Tibial artery (tissue), 4 donors: ENCODE measurements at regions not wholly inside any gene's neighbourhood (a gene's known extent, or its start where the extent isn't known, plus 50 kb on each side); places are given as distances from the start of the nearest gene placed in this dataset.
"Not testable (repeated sequence)": the region's sequence is repeated elsewhere in the genome, so short reads cannot be mapped to it uniquely, and the experiment has no call there.

Experiments
- DNase-seq, 2 donors: peaks; one replicate each; pipeline ENCODE4 v3.0.0-alpha.2; 2019
- H3K27ac ChIP-seq, 2 donors: fragments of 200-600 bp; sonication (generic) in 1 of 2; 1 replicate in 1 of 2; 2 replicates in 1 of 2; pipeline ENCODE4 v1.5.1; 2018 to 2019; ENCODE audit warnings: mild to moderate bottlenecking in 1 of 2
- H3K27me3 ChIP-seq, 2 donors: fragments of 200-600 bp; sonication (generic) in 1 of 2; one replicate each; pipeline versions ENCODE4 v1.5.1 to v1.6.0; 2016 to 2019
- H3K36me3 ChIP-seq, 3 donors: fragments of 200-600 bp; sonication (generic) in 2 of 3; one replicate each; pipeline ENCODE4 v1.5.1; 2016 to 2019; ENCODE audit warnings: mild to moderate bottlenecking in 2 of 3
- H3K4me1 ChIP-seq, 4 donors: fragments of 200-600 bp; sonication (generic) in 2 of 4; 1 replicate in 3 of 4; 2 replicates in 1 of 4; pipeline ENCODE4 v1.5.1; 2016 to 2019
- H3K4me3 ChIP-seq, 2 donors: fragments of 200-600 bp; sonication (generic) in 1 of 2; 1 replicate in 1 of 2; 2 replicates in 1 of 2; pipeline ENCODE4 v1.5.1; 2018 to 2019; ENCODE audit warnings: mild to moderate bottlenecking in 2 of 2
- H3K9me3 ChIP-seq, 3 donors: fragments of 200-600 bp; sonication (generic) in 1 of 3; one replicate each; pipeline ENCODE4 v1.5.1; 2016 to 2019
- intact Hi-C: fragments of 100-400 bp; cut with DNase I; formaldehyde crosslinking; loops from one replicate; pipeline ENCODE4 v1.15.0; 2023; ENCODE audit warnings: low total_unique reads
- TF ChIP-seq, protein P1 (sequence below), 2 experiments: fragments of 200-600 bp in 1 of 2; fragments of 450-650 bp in 1 of 2; IDR thresholded peaks; one replicate each; pipeline ENCODE4 v1.5.1; 2017 to 2019; ENCODE audit warnings: antibody characterized with exemption in 2 of 2, mild to moderate bottlenecking in 1 of 2, moderate library complexity in 1 of 2

DNA sequence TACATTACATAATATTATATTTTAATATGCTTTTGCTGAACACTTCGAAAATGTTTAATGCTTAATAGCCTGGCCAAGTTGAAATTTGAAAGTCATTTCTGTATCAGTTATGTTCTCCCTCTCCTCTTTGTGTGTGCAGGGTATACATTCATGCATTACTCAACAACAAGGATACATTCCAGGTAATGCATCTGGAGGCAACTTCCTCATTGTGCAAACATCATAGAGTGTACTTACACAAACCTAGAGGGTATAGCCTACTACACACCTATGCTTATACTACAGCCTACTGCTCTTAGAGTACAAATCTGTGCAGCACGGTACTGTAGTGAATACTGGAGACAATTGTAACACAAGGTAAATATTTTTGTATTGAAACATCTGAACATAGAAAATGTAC, 407.3 kb downstream of the MRPL39 start:
- Histone ChIP-seq H3K4me1 (no peaks in the 10 kb centered on the region), H3K9me3 (no peaks in the 10 kb centered on the region), H3K4me3 (no peak overlapping the region), H3K27ac (no peak overlapping the region), H3K27me3 (no peaks in the 10 kb centered on the region), H3K36me3 (no peaks in the 10 kb centered on the region)
- intact Hi-C loops = no loop called here
- DNase-seq = no peak
- TF ChIP-seq, protein P1, sequence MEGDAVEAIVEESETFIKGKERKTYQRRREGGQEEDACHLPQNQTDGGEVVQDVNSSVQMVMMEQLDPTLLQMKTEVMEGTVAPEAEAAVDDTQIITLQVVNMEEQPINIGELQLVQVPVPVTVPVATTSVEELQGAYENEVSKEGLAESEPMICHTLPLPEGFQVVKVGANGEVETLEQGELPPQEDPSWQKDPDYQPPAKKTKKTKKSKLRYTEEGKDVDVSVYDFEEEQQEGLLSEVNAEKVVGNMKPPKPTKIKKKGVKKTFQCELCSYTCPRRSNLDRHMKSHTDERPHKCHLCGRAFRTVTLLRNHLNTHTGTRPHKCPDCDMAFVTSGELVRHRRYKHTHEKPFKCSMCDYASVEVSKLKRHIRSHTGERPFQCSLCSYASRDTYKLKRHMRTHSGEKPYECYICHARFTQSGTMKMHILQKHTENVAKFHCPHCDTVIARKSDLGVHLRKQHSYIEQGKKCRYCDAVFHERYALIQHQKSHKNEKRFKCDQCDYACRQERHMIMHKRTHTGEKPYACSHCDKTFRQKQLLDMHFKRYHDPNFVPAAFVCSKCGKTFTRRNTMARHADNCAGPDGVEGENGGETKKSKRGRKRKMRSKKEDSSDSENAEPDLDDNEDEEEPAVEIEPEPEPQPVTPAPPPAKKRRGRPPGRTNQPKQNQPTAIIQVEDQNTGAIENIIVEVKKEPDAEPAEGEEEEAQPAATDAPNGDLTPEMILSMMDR (IDR thresholded peaks at IDR 0.05) = no peak

- Histone ChIP-seq H3K36me3 (no peaks in the 10 kb centered on the region), H3K27ac (no peak overlapping the region), H3K4me3 (no peak overlapping the region), H3K4me1 (no peaks in the 10 kb centered on the region), H3K27me3 (no peaks in the 10 kb centered on the region), H3K9me3 (no peaks in the 10 kb centered on the region)
- TF ChIP-seq, protein P1 (IDR thresholded peaks at IDR 0.05) = no peak
- no peak for DNase-seq
- intact Hi-C loops = no loop called here
Measured at GRCh38 chr21:25191141-25191540, 416.1 kb downstream of the MRPL39 start.

DNA sequence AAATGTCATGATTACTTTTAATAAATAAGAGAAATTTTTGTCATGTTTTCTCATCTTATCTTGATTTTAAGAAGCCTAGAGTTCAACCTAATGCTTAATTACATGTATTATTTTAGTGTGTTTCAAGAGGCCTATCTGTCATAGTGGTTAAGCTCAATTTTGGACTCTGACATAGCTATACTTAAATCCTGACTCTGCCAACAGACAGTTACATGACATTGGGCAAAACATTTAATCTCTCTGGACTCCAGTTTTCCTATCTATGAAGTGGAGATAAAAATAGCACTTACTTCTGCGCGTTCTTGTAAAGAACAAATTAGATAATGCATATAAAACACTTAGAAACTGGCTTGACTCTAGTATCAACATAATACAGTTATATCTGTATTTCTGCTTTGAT, 417.8 kb downstream of the MRPL39 start:
- H3K4me3 ChIP-seq = no peak overlapping the region
- H3K27me3 ChIP-seq = no peaks in the 10 kb centered on the region
- H3K4me1 ChIP-seq = no peaks in the 10 kb centered on the region
- H3K36me3 ChIP-seq = no peaks in the 10 kb centered on the region
- no peaks in the 10 kb centered on the region for H3K9me3 ChIP-seq
- TF ChIP-seq, protein P1 (IDR thresholded peaks at IDR 0.05) = no peak
- intact Hi-C loops = no loop called here
- no peak for DNase-seq
- no peak overlapping the region for H3K27ac ChIP-seq

DNA sequence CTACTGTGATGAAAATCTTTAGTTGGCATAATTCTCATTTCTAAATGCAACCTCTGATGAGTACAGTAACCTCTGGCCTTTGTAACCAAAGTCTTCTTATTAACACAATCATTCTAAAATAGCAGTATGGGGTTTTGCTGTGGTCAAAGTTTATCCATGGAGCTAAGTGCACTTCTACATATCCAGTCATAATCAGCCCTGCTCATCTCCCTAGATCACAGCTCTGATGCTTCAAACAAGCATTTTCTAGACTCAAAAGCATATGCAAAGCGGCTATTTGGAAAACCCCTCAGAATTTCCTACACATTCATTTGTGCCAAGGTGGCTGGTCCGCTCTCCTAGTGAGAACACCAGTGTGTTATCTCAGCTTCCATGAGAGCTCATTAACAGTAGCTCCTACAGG, 418.6 kb downstream of the MRPL39 start:
- DNase-seq = no peak
- no peaks in the 10 kb centered on the region for H3K27me3 ChIP-seq
- TF ChIP-seq, protein P1 (IDR thresholded peaks at IDR 0.05) = no peak
- no peaks in the 10 kb centered on the region for H3K36me3 ChIP-seq
- intact Hi-C loops = no loop called here
- H3K9me3 ChIP-seq = no peaks in the 10 kb centered on the region
- no peak overlapping the region for H3K27ac ChIP-seq
- no peak overlapping the region for H3K4me3 ChIP-seq
- no peaks in the 10 kb centered on the region for H3K4me1 ChIP-seq

- H3K36me3 ChIP-seq = no peaks in the 10 kb centered on the region
- H3K9me3 ChIP-seq = no peaks in the 10 kb centered on the region
- no peak overlapping the region for H3K4me3 ChIP-seq
- TF ChIP-seq, protein P1 (IDR thresholded peaks at IDR 0.05) = no peak
- DNase-seq = no peak
- no peaks in the 10 kb centered on the region for H3K4me1 ChIP-seq
- no peak overlapping the region for H3K27ac ChIP-seq
- H3K27me3 ChIP-seq = no peaks in the 10 kb centered on the region
- intact Hi-C loops = no loop called here
Measured at GRCh38 chr21:25186273-25186672, 421.0 kb downstream of the MRPL39 start.

GRCh38 chr21:25183577-25183976, 423.7 kb downstream of the MRPL39 start:
- no peak for DNase-seq
- H3K4me1 ChIP-seq = no peaks in the 10 kb centered on the region
- H3K36me3 ChIP-seq = no peaks in the 10 kb centered on the region
- H3K27me3 ChIP-seq = no peaks in the 10 kb centered on the region
- H3K27ac ChIP-seq = no peak overlapping the region
- intact Hi-C loops = no loop called here
- TF ChIP-seq, protein P1 (IDR thresholded peaks at IDR 0.05) = no peak
- no peak overlapping the region for H3K4me3 ChIP-seq
- no peaks in the 10 kb centered on the region for H3K9me3 ChIP-seq

- H3K4me1 ChIP-seq, intact Hi-C loops, H3K36me3 ChIP-seq, DNase-seq, H3K4me3 ChIP-seq, H3K9me3 ChIP-seq, H3K27me3 ChIP-seq, H3K27ac ChIP-seq: not testable (repeated sequence)
Measured at GRCh38 chr21:25181690-25182089, 425.6 kb downstream of the MRPL39 start.
